Adipocyte (in vitro differentiated cells): ENCODE measurements at regions not wholly inside any gene's neighbourhood (a gene's known extent, or its start where the extent isn't known, plus 50 kb on each side); places are given as distances from the start of the nearest gene placed in this dataset.
"Not testable (repeated sequence)": the region's sequence is repeated elsewhere in the genome, so short reads cannot be mapped to it uniquely, and the experiment has no call there.

Source experiments
- DNase-seq: peaks from one replicate; pipeline ENCODE4 v3.0.0-alpha.2; 2015; ENCODE audit warnings: low read depth
- H3K27me3 ChIP-seq: replicated peaks from 2 replicates; pipeline ENCODE4 v1.7.0; 2013; ENCODE audit warnings: mild to moderate bottlenecking, low read length, moderate library complexity; ENCODE audit not compliant: control insufficient read depth, insufficient read depth
- H3K36me3 ChIP-seq: 2 replicates; pipeline ENCODE4 v1.7.0; 2013; ENCODE audit warnings: low read length, mild to moderate bottlenecking, moderate library complexity; ENCODE audit not compliant: control insufficient read depth, insufficient read depth, severe bottlenecking
- H3K4me1 ChIP-seq: 2 replicates; pipeline ENCODE4 v1.7.0; 2013; ENCODE audit warnings: mild to moderate bottlenecking, low read length, moderate library complexity; ENCODE audit not compliant: control insufficient read depth, insufficient read depth
- H3K4me3 ChIP-seq: 2 replicates; pipeline ENCODE4 v1.7.0; 2013; ENCODE audit warnings: mild to moderate bottlenecking, low read length, moderate library complexity
- H3K9ac ChIP-seq: 2 replicates; pipeline ENCODE4 v1.7.0; 2013; ENCODE audit warnings: mild to moderate bottlenecking, low read length, moderate library complexity
- H3K9me3 ChIP-seq: 2 replicates; pipeline ENCODE4 v1.7.0; 2013; ENCODE audit warnings: mild to moderate bottlenecking, low read length, moderate library complexity; ENCODE audit not compliant: control insufficient read depth

DNA sequence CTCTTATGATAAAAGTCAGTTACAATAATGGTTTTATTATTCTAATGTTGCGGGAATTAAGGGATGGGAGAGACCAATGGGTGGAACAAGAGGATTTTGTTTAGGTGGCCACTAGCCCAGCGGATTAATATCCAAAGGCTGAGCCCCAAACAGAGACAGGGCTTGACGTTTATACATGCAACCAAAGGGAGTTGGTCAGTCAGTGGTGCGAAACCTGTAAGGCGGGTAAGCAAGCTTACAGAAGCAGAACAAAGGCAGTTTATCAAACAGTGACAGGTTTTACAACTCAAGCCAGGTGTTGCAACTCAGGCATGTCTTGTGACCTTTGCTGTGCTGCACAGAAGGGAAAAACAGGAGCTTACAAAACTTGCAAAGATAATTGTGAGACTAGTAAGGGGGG, 622.9 kb upstream of the MBL2 start:
- no peak for DNase-seq
- H3K27me3 ChIP-seq, result no peaks in the 10 kb centered on the region
- H3K4me1 ChIP-seq, result no peaks in the 10 kb centered on the region
- no peak overlapping the region for H3K4me3 ChIP-seq
- peaks cover 16% of the 10 kb centered on the region for H3K9me3 ChIP-seq
- H3K36me3 ChIP-seq, result no peaks in the 10 kb centered on the region
- H3K9ac ChIP-seq, result no peak overlapping the region

GRCh38 chr10:53387562-53387961, 615.0 kb upstream of the MBL2 start:
- H3K9me3 ChIP-seq, result no peaks in the 10 kb centered on the region
- no peak overlapping the region for H3K4me3 ChIP-seq
- H3K27me3 ChIP-seq, result no peaks in the 10 kb centered on the region
- H3K4me1 ChIP-seq, result no peaks in the 10 kb centered on the region
- no peak overlapping the region for H3K9ac ChIP-seq
- DNase-seq, result no peak
- no peaks in the 10 kb centered on the region for H3K36me3 ChIP-seq

DNA sequence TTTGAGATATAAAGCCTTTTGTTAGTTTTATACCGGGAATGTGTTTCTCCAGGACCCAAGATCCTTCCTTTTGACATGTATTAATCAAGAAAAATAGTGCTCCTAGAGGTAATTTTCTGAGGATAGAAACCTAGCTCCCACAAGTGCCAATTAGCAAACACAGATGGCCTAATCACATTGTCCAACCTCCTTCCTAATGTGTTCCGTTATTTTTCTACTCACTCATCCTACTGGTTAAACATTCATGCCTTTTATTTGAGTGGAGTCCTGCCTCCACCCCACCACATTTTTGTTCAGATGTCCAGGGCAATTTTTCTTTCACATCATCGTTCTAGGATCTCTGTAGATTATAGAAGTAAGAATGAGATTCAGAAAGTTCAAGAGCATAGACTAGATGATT, 610.0 kb upstream of the MBL2 start:
- Histone ChIP-seq H3K9ac (no peak overlapping the region), H3K9me3 (peaks cover 2% of the 10 kb centered on the region), H3K36me3 (no peaks in the 10 kb centered on the region), H3K27me3 (no peaks in the 10 kb centered on the region), H3K4me1 (no peaks in the 10 kb centered on the region), H3K4me3 (no peak overlapping the region)
- no peak for DNase-seq

GRCh38 chr10:53379956-53380355, 607.4 kb upstream of the MBL2 start:
- DNase-seq, result no peak
- peaks cover 2% of the 10 kb centered on the region for H3K9me3 ChIP-seq
- H3K4me3 ChIP-seq, result no peak overlapping the region
- H3K36me3 ChIP-seq, result no peaks in the 10 kb centered on the region
- H3K4me1 ChIP-seq, result no peaks in the 10 kb centered on the region
- no peak overlapping the region for H3K9ac ChIP-seq
- H3K27me3 ChIP-seq, result no peaks in the 10 kb centered on the region

DNA sequence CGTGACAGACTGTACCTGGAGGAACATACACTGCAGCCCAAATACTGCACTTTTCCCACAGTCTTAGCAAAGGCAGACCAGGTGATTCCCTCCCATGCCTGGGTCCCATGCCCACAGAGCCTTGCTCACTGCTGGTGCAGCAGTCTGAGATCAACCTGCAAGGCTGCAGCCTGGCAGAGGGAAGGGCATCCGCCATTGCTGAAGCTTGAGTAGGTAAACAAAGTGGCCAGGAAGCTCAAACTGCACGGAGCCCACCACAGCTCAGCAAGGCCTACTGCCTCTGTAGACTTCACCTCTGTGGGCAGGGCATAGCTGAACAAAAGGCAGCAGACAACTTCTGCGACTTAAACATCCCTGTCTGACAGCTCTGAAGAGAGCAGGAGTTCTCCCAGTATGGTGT, 597.8 kb upstream of the MBL2 start:
- Histone ChIP-seq H3K9me3 (no peaks in the 10 kb centered on the region), H3K9ac (no peak overlapping the region), H3K4me3 (no peak overlapping the region), H3K27me3 (no peaks in the 10 kb centered on the region), H3K4me1 (no peaks in the 10 kb centered on the region), H3K36me3 (no peaks in the 10 kb centered on the region)
- DNase-seq, result no peak

- Histone ChIP-seq H3K27me3 (no peaks in the 10 kb centered on the region), H3K4me1 (no peaks in the 10 kb centered on the region), H3K36me3 (no peaks in the 10 kb centered on the region), H3K9me3 (no peaks in the 10 kb centered on the region), H3K9ac (no peak overlapping the region), H3K4me3 (no peak overlapping the region)
- no peak for DNase-seq
Observed at GRCh38 chr10:53361936-53362335, 589.4 kb upstream of the MBL2 start.

DNA sequence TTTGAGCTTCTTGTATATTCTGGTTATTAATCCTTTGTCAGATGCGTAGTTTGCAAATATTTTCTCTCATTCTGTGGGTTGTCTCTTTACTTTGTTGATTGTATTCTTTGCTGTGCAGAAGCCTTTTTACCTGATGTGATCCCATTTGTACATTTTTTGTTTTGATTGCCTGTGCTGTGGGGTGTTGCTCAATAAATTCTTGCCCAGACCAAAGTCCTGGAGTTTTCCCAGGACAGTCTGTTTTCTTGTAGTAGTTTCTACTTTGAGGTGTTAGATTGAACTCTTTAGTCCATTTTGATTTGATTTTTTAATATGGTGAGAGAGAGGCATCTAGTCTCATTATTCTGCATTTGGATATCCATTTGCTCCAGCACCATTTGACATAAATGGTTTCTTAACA, 588.7 kb upstream of the MBL2 start:
- H3K4me1 ChIP-seq, result no peaks in the 10 kb centered on the region
- H3K9ac ChIP-seq, result no peak overlapping the region
- no peak overlapping the region for H3K4me3 ChIP-seq
- DNase-seq, result no peak
- no peaks in the 10 kb centered on the region for H3K27me3 ChIP-seq
- no peaks in the 10 kb centered on the region for H3K36me3 ChIP-seq
- no peaks in the 10 kb centered on the region for H3K9me3 ChIP-seq

DNA sequence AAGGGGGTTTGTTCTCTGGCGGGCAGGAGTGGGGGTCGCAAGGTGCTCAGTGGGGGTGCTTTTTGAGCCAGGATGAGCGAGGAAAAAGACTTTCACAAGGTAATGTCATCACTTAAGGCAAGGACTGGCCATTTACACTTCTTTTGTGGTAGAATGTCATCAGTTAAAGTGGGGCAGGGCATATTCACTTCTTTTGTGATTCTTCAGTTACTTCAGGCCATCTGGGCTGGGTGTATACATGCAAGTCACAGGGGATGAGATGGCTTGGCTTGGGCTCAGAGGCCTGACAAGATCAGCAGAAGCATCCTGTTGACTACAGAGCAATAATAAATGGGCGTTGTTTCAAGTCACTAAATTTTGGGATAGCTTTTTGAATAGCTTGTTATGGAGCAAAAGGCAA, 586.4 kb upstream of the MBL2 start:
- H3K27me3 ChIP-seq, H3K9me3 ChIP-seq, H3K4me3 ChIP-seq, DNase-seq, H3K4me1 ChIP-seq, H3K9ac ChIP-seq, H3K36me3 ChIP-seq: not testable (repeated sequence)

DNA sequence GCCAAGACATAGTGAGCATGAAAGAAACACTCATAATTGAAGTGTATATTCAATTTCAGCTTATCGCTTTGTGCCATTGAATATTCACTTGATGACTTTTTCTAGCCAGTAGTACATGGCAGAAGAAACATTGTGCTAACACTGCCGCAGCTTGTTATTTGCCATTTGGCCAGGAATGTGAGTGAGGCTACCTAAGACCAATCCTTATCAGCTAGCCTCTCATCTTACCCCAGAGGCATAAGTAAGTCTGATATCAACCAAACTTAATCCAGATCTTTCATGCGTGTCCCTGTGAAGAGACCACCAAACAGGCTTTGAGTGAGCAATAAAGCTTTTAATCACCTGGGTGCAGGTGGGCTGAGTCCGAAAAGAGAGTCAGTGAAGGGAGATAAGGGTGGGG, 586.0 kb upstream of the MBL2 start:
- no peak overlapping the region for H3K9ac ChIP-seq
- no peaks in the 10 kb centered on the region for H3K27me3 ChIP-seq
- H3K4me3 ChIP-seq, result no peak overlapping the region
- DNase-seq, result no peak
- no peaks in the 10 kb centered on the region for H3K4me1 ChIP-seq
- no peaks in the 10 kb centered on the region for H3K36me3 ChIP-seq
- H3K9me3 ChIP-seq, result no peaks in the 10 kb centered on the region

- Histone ChIP-seq H3K9me3 (no peaks in the 10 kb centered on the region), H3K36me3 (no peaks in the 10 kb centered on the region), H3K4me1 (no peaks in the 10 kb centered on the region), H3K27me3 (no peaks in the 10 kb centered on the region), H3K4me3 (no peak overlapping the region), H3K9ac (no peak overlapping the region)
- DNase-seq, result no peak
Observed at GRCh38 chr10:53357587-53357986, 585.0 kb upstream of the MBL2 start.

GRCh38 chr10:53356616-53357349, 584.2 kb upstream of the MBL2 start:
- H3K4me3 ChIP-seq, result no peak overlapping the region
- H3K27me3 ChIP-seq, result no peaks in the 10 kb centered on the region
- no peak for DNase-seq
- H3K9me3 ChIP-seq, result no peaks in the 10 kb centered on the region
- no peak overlapping the region for H3K9ac ChIP-seq
- no peaks in the 10 kb centered on the region for H3K4me1 ChIP-seq
- H3K36me3 ChIP-seq, result no peaks in the 10 kb centered on the region

DNA sequence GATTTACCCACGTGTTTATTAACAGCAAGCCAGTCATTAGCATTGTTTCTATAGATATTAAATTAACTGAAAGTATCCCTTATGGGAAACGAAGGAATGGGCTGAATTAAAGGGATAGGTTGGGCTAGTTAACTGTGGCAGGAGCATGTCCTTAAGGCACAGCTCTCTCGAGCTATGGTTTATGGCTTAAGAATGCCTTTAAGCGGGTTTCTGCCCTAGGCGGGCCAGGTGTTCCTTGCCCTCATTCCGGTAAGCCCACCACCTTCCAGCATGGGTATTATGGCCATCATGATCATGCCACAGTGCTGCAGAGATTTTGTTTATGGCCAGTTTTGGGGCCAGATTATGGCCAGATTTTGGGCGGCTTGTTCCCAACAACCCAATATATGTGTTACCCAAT, 569.9 kb upstream of the MBL2 start:
- not testable (repeated sequence) for H3K4me1 ChIP-seq, H3K9ac ChIP-seq, H3K36me3 ChIP-seq, H3K27me3 ChIP-seq, DNase-seq, H3K9me3 ChIP-seq, H3K4me3 ChIP-seq
